Psoas muscle (tissue), 7 donors: ENCODE measurements at regions not wholly inside any gene's neighbourhood (a gene's known extent, or its start where the extent isn't known, plus 50 kb on each side); places are given as distances from the start of the nearest gene placed in this dataset.

Experiments used
- ATAC-seq, 4 donors: fragments of 200-7000 bp; cut with Tn5 transposase; one replicate each; pipeline ENCODE4 v1.9.1; 2020; ENCODE audit warnings: moderate library complexity in 3 of 4, mild to moderate bottlenecking in 2 of 4
- DNase-seq, 2 donors: peaks; one replicate each; pipeline ENCODE4 v3.0.0-alpha.2; 2020
- H3K27ac ChIP-seq: fragments of 200-600 bp; one replicate; pipeline ENCODE4 v1.8.0; 2022
- H3K27me3 ChIP-seq, 3 donors: fragments of 200-600 bp in 1 of 3; one replicate each; pipeline versions ENCODE4 v1.6.1 to v1.8.0; 2013 to 2022; ENCODE audit warnings: low read length in 2 of 3, mild to moderate bottlenecking in 2 of 3, moderate library complexity in 1 of 3; ENCODE audit not compliant: insufficient read depth in 3 of 3
- H3K36me3 ChIP-seq, 2 donors: fragments of 200-600 bp in 1 of 2; one replicate each; pipeline versions ENCODE4 v1.6.1 to v1.8.0; 2013 to 2022; ENCODE audit warnings: low read depth in 1 of 2, mild to moderate bottlenecking in 1 of 2, moderate library complexity in 1 of 2; ENCODE audit not compliant: insufficient read depth in 1 of 2
- H3K4me1 ChIP-seq: fragments of 200-600 bp; one replicate; pipeline ENCODE4 v1.8.0; 2022
- H3K4me3 ChIP-seq: fragments of 200-600 bp; one replicate; pipeline ENCODE4 v1.8.0; 2022; ENCODE audit warnings: mild to moderate bottlenecking
- H3K9me3 ChIP-seq: fragments of 200-600 bp; one replicate; pipeline ENCODE4 v1.8.0; 2022
- WGBS, 3 donors: extraction: QIAGEN DNeasy Blood & Tissue Kit; methylation state at CpG; one replicate each; pipeline versions ENCODE4 v1.1.6 to v1.1.7; 2013; 5-methylcytosine and 5-hydroxymethylcytosine counted together
- intact Hi-C, 2 donors: fragments of 100-400 bp; cut with DNase I; formaldehyde crosslinking; loops; one replicate each; pipeline versions ENCODE4 v1.11.0 to v1.14.2; 2022
- TF ChIP-seq, protein P1 (sequence below): fragments of 200-600 bp; IDR thresholded peaks from one replicate; pipeline ENCODE4 v1.8.0; 2022; ENCODE audit warnings: antibody characterized with exemption
- donor health status: healthy with polysubstance abuse.
- donor health status: DM: no; HTN: no; CAD: no; lungs with moderate emphysema.
- donor health status: Bipolar disorder and iron deficiency.
- donor health status: healthy.
- donor health status: DM: yes; HTN: yes; CAD: no.
- donor health status: DM: no; HTN: no; CAD: no.
- donor health status: DM: yes; HTN: yes; CAD: no.

DNA sequence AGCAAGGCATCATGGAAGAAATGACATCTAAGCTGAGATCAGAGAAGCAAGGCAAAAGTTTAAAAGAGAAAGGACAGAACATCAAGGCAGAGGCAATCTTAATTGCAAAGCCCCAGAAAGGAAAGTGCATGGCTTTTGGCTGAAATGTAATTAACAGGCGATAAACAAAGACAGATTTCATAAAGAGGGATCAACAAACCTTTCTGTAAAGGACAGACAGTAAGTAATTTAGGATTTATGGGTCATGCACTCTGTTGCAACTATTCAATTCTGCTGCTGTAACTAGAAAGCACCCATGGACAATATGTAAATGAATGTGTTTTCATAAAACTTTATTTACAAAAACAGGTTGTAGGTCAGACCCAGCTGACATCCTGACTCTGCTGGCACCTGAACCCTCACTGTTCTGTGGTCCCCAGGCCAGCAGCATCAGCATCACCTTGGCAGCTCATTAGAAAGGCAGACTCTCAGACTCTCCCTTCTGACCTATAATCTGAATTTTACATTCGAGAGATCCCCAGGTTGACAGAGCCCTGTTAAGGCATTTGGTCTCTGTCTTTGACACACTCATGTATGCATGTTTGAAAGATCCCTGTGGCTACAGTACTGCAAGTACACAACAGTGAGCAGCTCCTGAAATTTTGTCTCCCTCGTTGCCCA lies 362.9 kb upstream of the NFE2L3 start:
- H3K9me3 ChIP-seq = no peaks in the 10 kb centered on the region
- WGBS, 3 donors = 95 to 99% (median 96%) methylated on average over 3 of the region's 3 CpGs
- H3K27me3 ChIP-seq = no peaks in the 10 kb centered on the region
- intact Hi-C loops = loop anchor here (5.0 kb wide), 2 partner anchors 33 to 58 kb away; no protein-coding TSS in a partner anchor
- DNase-seq (no peak), ATAC-seq (no peak)
- no peaks in the 10 kb centered on the region for H3K4me1 ChIP-seq
- TF ChIP-seq, protein P1, sequence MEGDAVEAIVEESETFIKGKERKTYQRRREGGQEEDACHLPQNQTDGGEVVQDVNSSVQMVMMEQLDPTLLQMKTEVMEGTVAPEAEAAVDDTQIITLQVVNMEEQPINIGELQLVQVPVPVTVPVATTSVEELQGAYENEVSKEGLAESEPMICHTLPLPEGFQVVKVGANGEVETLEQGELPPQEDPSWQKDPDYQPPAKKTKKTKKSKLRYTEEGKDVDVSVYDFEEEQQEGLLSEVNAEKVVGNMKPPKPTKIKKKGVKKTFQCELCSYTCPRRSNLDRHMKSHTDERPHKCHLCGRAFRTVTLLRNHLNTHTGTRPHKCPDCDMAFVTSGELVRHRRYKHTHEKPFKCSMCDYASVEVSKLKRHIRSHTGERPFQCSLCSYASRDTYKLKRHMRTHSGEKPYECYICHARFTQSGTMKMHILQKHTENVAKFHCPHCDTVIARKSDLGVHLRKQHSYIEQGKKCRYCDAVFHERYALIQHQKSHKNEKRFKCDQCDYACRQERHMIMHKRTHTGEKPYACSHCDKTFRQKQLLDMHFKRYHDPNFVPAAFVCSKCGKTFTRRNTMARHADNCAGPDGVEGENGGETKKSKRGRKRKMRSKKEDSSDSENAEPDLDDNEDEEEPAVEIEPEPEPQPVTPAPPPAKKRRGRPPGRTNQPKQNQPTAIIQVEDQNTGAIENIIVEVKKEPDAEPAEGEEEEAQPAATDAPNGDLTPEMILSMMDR = no peak
- H3K36me3 ChIP-seq = no peaks in the 10 kb centered on the region
- H3K27ac ChIP-seq = no peak overlapping the region
- H3K4me3 ChIP-seq = no peak overlapping the region

DNA sequence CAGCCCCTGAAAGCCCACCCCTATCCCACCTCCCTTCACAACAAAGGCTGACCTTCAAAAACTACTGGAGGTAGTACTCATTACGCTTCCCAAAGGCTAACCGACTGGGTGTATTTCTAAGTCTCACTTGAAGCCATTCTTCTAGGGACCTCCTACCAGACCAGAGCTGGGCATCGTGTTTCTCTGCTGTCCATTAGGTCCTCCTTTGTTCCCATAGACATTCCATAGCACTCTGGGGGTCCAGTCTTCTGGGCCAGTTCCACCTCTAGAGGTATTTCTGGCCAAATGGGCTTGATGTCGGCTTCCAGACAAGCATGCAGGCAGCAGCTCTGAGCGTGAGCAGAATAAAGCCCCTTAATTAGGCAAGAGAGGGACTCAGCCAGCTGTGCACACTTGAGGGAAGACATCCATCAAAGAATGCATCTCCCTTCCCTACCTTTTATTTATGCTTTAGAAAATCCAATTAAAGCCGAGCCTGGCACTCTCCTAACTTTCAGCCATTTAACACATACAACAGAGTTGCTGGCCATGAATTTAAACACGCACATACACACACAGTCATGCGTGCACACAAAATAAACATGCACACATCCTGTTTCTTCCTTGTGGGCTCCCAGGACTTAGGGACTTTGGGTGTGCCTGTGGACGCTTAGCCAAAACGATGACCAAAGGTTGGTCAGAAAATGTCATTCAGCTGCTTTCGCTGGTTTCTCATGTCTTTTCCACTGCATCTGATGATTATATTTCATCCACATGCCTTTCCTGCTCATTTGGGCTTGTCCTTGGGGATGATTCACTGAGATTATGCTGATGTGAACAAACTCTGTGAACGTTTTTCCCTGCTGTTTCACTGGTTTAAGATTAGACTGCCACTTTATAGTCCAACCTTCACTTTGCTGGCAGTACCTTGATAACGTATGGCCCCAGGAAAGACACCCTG lies 362.0 kb upstream of the NFE2L3 start:
- no peak overlapping the region for H3K27ac ChIP-seq
- no peak for DNase-seq

DNA sequence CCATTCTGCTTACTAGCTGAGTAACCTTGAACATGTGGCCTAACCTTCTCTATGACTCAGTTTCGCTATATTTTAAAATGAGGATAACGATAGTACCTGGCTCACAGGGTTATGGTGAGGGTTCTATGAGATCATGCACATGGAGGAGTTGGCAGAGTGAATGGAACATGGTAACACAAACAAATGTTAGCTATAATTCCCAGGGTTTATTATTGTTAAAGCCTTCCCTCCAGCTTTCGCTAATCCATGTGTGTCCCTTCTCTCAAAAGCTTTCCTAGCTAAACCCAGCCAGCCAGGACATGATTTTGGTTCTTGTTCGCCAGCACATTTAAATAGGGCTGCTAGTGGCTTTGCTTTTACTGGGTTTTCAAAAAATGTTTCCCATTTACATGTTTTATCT lies 361.0 kb upstream of the NFE2L3 start:
- intact Hi-C loops = no loop called here
- WGBS, 3 donors = 64 to 76% (median 64%) methylated on average over 4 of the region's 4 CpGs
- Histone ChIP-seq H3K27ac (no peak overlapping the region), H3K4me1 (peaks cover 5% of the 10 kb centered on the region), H3K9me3 (no peaks in the 10 kb centered on the region), H3K27me3 (no peaks in the 10 kb centered on the region), H3K4me3 (no peak overlapping the region), H3K36me3 (no peaks in the 10 kb centered on the region)
- DNase-seq = no peak
- ATAC-seq = no peak
- TF ChIP-seq, protein P1 = no peak

More for the DNA sequence above, 362.0 kb upstream of the NFE2L3 start:
- Histone ChIP-seq H3K27me3 (no peaks in the 10 kb centered on the region), H3K9me3 (no peaks in the 10 kb centered on the region), H3K36me3 (no peaks in the 10 kb centered on the region), H3K4me3 (no peak overlapping the region), H3K4me1 (no peaks in the 10 kb centered on the region)
- intact Hi-C loops = loop anchor here (5.0 kb wide), 2 partner anchors 32 to 57 kb away; no protein-coding TSS in a partner anchor
- ATAC-seq = no peak
- WGBS, 3 donors = 66 to 79% (median 66%) methylated on average over 13 of the region's 13 CpGs
- TF ChIP-seq, protein P1 = no peak

DNA sequence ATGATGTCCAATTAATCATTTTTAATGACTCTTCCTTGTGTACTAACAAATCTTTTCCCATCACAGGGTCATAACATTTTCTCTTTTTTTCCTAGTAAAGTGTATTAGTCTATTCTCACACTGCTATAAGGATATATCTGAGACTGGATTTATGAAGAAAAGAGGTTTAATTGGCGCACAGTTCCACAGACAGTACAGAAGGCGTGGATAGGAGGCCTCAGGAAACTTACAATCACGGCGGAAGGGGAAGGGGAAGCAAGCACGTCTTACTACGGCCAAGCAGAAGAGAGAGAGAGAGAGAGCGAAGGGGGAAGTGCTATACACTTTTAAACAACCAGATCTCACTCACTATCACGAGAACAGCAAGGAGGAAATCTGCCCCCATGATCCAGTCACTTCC lies 359.4 kb upstream of the NFE2L3 start:
- DNase-seq (no peak), ATAC-seq (no peak)
- intact Hi-C loops = no loop called here
- Histone ChIP-seq H3K4me3 (no peak overlapping the region), H3K9me3 (no peaks in the 10 kb centered on the region), H3K4me1 (peaks cover 6% of the 10 kb centered on the region), H3K27me3 (no peaks in the 10 kb centered on the region), H3K36me3 (no peaks in the 10 kb centered on the region), H3K27ac (no peak overlapping the region)
- TF ChIP-seq, protein P1 = no peak
- 86 to 90% (median 89%) methylated on average over 8 of the region's 8 CpGs for WGBS, 3 donors
